Stimulated activated CD4-positive, alpha-beta T cell treated with anti-CD3 and anti-CD28 coated beads, Interleukin-2, amount 100 ng/mL, for 48 hours (primary cell): ENCODE measurements at regions not wholly inside any gene's neighbourhood (a gene's known extent, or its start where the extent isn't known, plus 50 kb on each side); places are given as distances from the start of the nearest gene placed in this dataset.

Experiments
- DNase-seq, 2 donors: peaks; one replicate each; pipeline ENCODE4 v3.0.0-alpha.2; 2020

- DNase-seq = no peak
Measured at GRCh38 chr3:30945291-30945690, 50.8 kb upstream of the GADL1 start.

- no peak for DNase-seq
Measured at GRCh38 chr3:30948426-30948825, 54.0 kb upstream of the GADL1 start.

- DNase-seq = no peak
Measured at GRCh38 chr3:30951826-30952225, 57.4 kb upstream of the GADL1 start.

DNA sequence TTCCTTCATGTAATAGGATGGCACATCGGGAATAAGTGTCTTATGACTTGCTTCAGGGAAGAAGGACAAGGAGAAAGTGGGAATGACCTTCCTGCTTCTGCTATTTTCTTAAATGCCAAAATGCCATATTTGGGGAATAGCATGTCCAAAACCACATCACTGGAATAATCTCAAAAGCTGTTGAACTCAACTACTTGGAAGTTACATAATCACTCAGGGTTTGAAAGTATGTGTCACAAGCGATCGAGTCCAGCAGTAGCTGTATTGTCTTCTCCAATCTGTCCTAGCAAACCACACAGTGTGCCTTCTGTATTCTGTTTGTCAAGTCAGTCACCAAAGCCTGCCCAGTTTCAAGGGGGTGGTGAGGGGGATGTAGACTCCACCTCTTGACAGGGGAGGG lies 58.3 kb upstream of the GADL1 start:
- no peak for DNase-seq

- DNase-seq = no peak
Measured at GRCh38 chr3:30954426-30954825, 60.0 kb upstream of the GADL1 start.

- no peak for DNase-seq
Measured at GRCh38 chr3:30962084-30962483, 67.6 kb upstream of the GADL1 start.

GRCh38 chr3:30962493-30962892 lies 68.0 kb upstream of the GADL1 start:
- no peak for DNase-seq

- DNase-seq = no peak
Measured at GRCh38 chr3:30963223-30963722, 68.8 kb upstream of the GADL1 start.

DNA sequence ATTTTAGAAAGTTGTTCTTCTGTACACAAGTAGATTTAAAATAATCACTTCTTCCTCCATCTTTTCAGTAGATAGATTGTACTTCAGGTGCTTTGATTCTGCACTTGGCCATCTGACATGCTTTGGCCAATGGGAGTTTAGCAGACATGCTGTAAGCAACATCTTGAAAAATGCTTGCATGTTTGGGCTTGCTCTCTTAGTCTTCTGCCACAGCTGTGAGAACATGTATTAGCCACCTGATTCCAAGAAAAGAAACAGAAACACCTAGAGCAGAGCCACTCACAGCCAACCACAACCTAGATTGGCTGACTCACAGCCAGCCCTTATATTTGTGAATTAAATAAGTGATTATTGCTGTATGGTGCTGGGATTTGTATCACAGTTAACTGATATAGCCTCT lies 70.2 kb upstream of the GADL1 start:
- no peak for DNase-seq

- no peak for DNase-seq
Measured at GRCh38 chr3:30966896-30967295, 72.4 kb upstream of the GADL1 start.

GRCh38 chr3:30970183-30970582 lies 75.7 kb upstream of the GADL1 start:
- no peak for DNase-seq

DNA sequence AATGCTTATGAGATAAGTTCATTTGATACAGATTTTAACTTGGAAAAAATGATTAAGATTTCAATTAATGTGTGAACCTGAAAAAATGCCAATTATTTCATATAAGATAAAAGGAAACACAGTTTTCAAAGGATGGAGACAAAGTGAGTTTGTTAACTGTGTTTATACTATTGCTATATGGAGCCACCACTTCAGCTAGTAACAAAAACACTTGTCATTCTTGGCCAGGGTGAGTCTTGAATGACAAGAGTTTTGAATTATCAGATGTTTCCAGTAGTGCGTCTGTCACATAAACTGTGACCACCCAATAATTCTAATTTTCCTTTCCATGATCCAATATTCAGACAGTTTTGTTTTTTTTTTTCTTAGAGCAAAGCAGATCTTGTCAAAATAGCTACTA lies 78.0 kb upstream of the GADL1 start:
- DNase-seq = no peak

GRCh38 chr3:30974071-30974470 lies 79.6 kb upstream of the GADL1 start:
- DNase-seq = no peak

DNA sequence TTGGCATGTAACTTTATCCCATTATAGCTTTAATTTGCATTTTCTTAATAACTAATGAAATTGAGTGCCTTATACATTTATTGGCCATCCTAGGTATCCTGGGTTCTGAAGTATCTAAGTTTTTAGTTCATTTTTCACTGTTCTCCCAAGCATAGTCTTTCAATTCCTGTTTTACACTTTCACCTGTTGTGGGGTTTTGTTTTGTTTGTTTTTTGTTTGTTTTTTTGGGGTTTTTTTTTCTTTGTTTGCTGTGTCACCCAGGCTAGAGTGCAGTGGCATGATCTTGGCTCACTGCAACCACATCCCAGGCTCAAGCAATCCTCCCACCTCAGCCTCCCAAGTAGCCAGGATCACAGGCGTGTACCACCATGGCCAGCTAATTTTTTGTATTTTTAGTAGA lies 83.1 kb upstream of the GADL1 start:
- no peak for DNase-seq

DNA sequence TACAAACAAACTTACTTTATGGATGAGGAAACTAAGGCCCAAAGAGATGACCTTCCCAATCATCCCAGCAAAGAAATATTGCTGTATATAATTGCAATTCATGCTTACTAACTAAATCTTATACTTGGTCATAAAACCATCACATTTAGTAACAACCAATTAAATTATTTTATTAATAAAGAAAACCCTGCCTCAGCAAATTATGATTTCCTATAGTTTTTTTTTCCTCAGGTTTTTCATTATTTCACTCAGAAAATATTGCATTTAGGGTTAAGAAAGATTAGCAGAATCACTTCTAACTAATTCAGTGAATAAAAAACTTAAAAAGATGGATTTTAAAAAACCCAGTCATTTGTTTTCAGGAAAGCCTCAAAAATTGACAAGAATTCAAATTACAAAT lies 86.5 kb upstream of the GADL1 start:
- no peak for DNase-seq

DNA sequence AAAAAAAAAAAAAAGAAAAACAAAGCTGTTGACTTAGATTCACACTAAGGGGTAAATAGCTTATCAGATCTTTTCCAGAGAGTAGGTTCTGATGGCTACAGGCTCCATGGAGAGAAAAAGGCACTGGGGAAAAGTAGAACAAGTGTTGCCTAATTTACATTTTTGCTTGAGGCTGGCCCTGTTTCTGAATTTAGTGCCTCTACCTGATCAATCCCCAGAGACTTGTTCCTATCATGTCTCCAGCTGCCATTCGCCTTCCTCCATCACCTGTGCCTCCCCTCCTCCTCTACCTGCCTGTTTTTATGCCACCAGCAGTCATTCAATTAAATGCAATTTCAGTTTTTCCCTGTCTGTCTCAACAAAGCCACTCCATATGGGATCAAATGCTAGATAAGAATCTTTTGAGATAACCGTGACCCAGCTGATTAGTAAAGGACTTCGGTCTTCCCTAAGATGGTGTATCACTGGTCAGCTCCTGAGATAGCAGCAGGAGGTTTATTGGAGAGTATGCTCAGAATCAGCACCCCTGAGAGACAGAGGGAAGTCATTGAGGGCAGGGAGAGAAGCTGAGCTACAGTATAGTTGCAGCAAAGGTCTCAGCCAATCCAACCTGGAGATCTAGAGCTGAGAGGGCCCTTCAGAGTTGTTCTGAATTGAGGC lies 88.1 kb upstream of the GADL1 start:
- no peak for DNase-seq

DNA sequence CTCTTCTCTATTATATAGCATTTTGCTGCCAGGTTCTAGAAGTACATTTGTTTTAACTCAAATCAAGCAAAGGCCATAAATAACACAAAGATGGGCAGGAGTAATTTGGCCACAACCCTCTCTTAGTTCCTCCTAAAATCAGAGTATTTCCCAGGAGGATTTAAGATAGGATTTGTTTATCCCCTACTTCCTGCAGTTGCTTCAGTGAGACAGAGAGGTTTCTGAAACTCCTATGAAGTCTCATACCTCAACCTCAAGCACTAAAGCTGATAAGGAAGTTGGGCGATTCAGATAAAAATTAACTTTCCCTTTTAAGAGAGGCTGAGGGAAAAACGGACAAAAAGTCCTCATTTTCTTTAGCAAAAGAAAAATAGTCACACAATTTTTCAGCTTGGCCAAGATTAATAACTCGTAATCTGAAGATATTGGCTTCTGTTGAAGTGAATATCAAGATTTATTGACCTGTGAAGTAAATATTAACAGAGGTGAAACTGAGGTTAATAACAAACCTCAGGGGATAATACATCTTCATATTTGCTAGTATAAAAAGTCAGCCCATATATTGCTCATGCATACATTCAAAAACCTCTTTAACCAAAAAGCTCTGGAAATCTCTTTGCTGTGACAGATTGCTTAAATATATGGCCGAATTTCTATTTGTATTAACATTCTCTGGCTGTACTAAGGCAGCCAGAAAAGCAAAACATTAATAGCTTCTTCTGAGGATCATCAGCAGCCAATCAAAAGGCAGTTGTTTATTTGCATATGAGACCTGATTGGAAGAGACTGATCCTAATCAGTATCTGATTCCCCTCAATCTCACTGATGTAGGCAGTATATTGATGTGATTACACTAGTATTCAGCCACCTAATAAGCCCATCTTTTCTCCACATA lies 90.6 kb upstream of the GADL1 start:
- DNase-seq = no peak

DNA sequence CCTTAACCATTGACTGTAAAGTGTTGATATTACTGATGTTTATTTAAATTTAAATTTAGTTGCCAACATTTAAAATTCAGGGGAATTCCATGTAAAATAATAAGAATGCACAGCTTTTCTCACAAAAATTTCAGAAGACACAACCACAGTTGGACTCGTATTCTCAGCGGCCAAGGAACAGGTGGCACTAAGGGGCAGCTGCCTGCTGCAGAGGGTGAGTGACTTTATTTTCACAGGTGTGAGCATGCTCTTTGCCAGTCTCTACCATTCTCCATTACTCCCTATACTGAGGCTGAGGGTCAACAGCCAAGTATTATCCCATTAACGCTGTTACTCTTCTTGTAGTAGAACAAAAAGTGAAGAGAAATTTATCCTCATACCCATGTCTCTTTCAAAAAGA lies 92.1 kb upstream of the GADL1 start:
- no peak for DNase-seq

- DNase-seq = no peak
Measured at GRCh38 chr3:30988769-30989168, 94.3 kb upstream of the GADL1 start.

DNA sequence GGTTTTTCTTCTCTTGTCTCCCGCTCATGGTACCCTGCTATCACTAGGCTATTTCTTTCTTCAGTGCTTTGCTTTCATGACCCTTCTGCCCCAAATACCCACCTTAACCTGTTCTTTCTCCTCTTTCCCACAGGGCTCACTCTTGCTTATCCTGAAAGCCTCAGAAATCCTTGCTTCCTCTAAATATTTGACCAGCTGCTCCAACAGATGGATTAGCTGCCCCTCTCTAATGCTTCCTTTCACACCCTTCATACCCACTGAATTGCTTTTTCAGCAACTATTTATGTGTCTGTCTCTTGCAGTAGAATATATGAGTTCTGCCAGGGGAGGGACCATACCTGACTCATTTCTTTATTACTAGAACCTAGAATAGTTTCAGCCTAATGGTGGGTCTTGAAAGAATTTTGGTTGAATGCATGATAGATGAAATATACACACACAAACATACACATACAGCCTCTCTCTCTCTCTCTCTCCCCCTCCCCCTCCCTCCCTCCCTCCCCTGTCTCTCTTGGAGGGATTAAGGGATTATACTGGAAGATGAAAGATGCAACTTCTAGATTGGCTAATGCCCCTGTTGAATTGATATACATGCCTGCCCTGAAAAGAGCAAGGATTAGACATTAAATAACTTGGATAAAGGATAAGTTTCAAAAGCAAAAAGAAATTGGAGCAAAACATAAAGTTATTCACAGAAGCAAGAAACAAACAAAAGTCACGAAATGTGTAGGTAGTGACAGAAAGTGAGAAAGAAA lies 95.0 kb upstream of the GADL1 start:
- no peak for DNase-seq

DNA sequence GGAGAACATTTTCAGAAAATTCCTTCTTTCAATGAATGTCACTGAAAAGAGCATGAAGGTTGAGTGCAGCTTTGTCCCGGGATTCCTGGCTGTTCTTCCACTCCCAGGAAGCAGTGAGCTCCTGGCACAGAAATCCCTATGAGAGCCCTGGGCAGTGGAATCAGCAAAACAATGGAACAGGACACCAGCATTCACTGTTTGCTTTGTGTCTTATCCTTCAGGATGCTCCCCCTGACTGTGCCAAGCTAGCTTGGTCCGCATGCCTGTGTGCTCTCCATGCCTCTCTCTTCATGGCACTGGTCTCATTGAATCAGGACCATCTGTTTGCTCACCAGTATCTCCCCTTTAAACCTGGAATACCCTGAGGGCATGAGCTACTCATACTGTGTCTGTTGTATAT lies 102.0 kb upstream of the GADL1 start:
- DNase-seq = no peak

- no peak for DNase-seq
Measured at GRCh38 chr3:31002730-31003129, 108.3 kb upstream of the GADL1 start.

GRCh38 chr3:31004025-31004678 lies 109.7 kb upstream of the GADL1 start:
- DNase-seq = no peak
